ENCODE measurements at regions not wholly inside any gene's neighbourhood (a gene's known extent, or its start where the extent isn't known, plus 50 kb on each side); places are given as distances from the start of the nearest gene placed in this dataset.
"Not testable (repeated sequence)": the region's sequence is repeated elsewhere in the genome, so short reads cannot be mapped to it uniquely, and the experiment has no call there.

DNA sequence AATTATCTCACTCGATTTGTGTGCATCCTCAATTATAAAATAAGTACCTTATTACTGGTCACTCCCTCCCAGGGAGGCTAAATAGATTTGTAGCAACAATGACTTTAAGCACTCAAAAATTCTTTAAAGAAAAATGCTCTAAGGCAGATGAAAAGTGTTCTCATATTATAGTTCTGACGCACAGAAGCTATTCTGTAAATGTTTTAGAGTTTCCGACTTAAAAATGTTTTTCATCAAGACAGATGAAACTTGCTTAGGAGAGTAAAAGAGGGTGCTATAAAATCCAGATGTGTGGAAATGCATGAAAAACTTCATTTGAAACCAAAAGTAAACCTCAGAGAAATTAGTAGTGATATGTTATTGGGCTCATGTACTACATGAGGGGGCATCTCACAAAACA lies 398.4 kb upstream of the KCNMB2 start:
- CTCF ChIA-PET: no interaction called here
- Mint-ChIP-seq H3K4me3 (no peak overlapping the region), H3K27me3 (ENCODE audit: low read depth) (no peaks in the 10 kb centered on the region), H3K9me3 (ENCODE audit: insufficient read depth) (no peaks in the 10 kb centered on the region), H3K4me1 (ENCODE audit: low read depth) (no peaks in the 10 kb centered on the region), H3K27ac (no peak overlapping the region), H3K36me3 (ENCODE audit: low read depth) (no peaks in the 10 kb centered on the region)
- ATAC-seq: no peak
- POLR2A ChIA-PET: no interaction called here
- no peak for DNase-seq

- H3K36me3 Mint-ChIP-seq (ENCODE audit: low read depth): no peaks in the 10 kb centered on the region
- ATAC-seq (no peak), DNase-seq (no peak)
- H3K9me3 Mint-ChIP-seq (ENCODE audit: insufficient read depth): no peaks in the 10 kb centered on the region
- no peak overlapping the region for H3K27ac Mint-ChIP-seq
- POLR2A ChIA-PET: no interaction called here
- no peaks in the 10 kb centered on the region for H3K4me1 Mint-ChIP-seq (ENCODE audit: low read depth)
- no peak overlapping the region for H3K4me3 Mint-ChIP-seq
- CTCF ChIA-PET: no interaction called here
- no peaks in the 10 kb centered on the region for H3K27me3 Mint-ChIP-seq (ENCODE audit: low read depth)
Observed at GRCh38 chr3:178139116-178139515, 397.1 kb upstream of the KCNMB2 start.

- Mint-ChIP-seq H3K27ac (no peak overlapping the region), H3K4me1 (ENCODE audit: low read depth) (no peaks in the 10 kb centered on the region), H3K27me3 (ENCODE audit: low read depth) (no peaks in the 10 kb centered on the region), H3K36me3 (ENCODE audit: low read depth) (no peaks in the 10 kb centered on the region), H3K9me3 (ENCODE audit: insufficient read depth) (no peaks in the 10 kb centered on the region), H3K4me3 (no peak overlapping the region)
- ChIA-PET POLR2A (no interaction called here), CTCF (no interaction called here)
- ATAC-seq: no peak
- no peak for DNase-seq
Observed at GRCh38 chr3:178140531-178141304, 395.5 kb upstream of the KCNMB2 start.

GRCh38 chr3:178141305-178141684 lies 394.9 kb upstream of the KCNMB2 start:
- H3K36me3 Mint-ChIP-seq (ENCODE audit: low read depth); H3K9me3 Mint-ChIP-seq (ENCODE audit: insufficient read depth); H3K4me1 Mint-ChIP-seq (ENCODE audit: low read depth); CTCF ChIA-PET; DNase-seq; H3K27ac Mint-ChIP-seq; ATAC-seq; H3K4me3 Mint-ChIP-seq; H3K27me3 Mint-ChIP-seq (ENCODE audit: low read depth); POLR2A ChIA-PET: not testable (repeated sequence)

GRCh38 chr3:178146406-178146831 lies 389.8 kb upstream of the KCNMB2 start:
- Mint-ChIP-seq H3K27me3 (ENCODE audit: low read depth) (no peaks in the 10 kb centered on the region), H3K27ac (no peak overlapping the region), H3K4me3 (no peak overlapping the region), H3K9me3 (ENCODE audit: insufficient read depth) (no peaks in the 10 kb centered on the region), H3K36me3 (ENCODE audit: low read depth) (no peaks in the 10 kb centered on the region), H3K4me1 (ENCODE audit: low read depth) (no peaks in the 10 kb centered on the region)
- CTCF ChIA-PET: no interaction called here
- ATAC-seq (no peak), DNase-seq (no peak)
- POLR2A ChIA-PET: no interaction called here

GRCh38 chr3:178147001-178147400 lies 389.2 kb upstream of the KCNMB2 start:
- no peaks in the 10 kb centered on the region for H3K36me3 Mint-ChIP-seq (ENCODE audit: low read depth)
- no peak overlapping the region for H3K4me3 Mint-ChIP-seq
- POLR2A ChIA-PET: no interaction called here
- DNase-seq (no peak), ATAC-seq (no peak)
- no peaks in the 10 kb centered on the region for H3K4me1 Mint-ChIP-seq (ENCODE audit: low read depth)
- CTCF ChIA-PET: no interaction called here
- H3K27me3 Mint-ChIP-seq (ENCODE audit: low read depth): no peaks in the 10 kb centered on the region
- no peak overlapping the region for H3K27ac Mint-ChIP-seq
- no peaks in the 10 kb centered on the region for H3K9me3 Mint-ChIP-seq (ENCODE audit: insufficient read depth)

- ChIA-PET CTCF (interaction anchor here (0.6 to 1.1 kb wide), 2 partner anchors 67 to 127 kb away, joined by 3 read pairs; no protein-coding TSS in a partner anchor), POLR2A (no interaction called here)
- H3K4me1 Mint-ChIP-seq (ENCODE audit: low read depth): no peaks in the 10 kb centered on the region
- no peak for ATAC-seq
- H3K4me3 Mint-ChIP-seq: no peak overlapping the region
- H3K36me3 Mint-ChIP-seq (ENCODE audit: low read depth): no peaks in the 10 kb centered on the region
- H3K9me3 Mint-ChIP-seq (ENCODE audit: insufficient read depth): no peaks in the 10 kb centered on the region
- no peaks in the 10 kb centered on the region for H3K27me3 Mint-ChIP-seq (ENCODE audit: low read depth)
- H3K27ac Mint-ChIP-seq: no peak overlapping the region
- DNase-seq: no peak
Observed at GRCh38 chr3:178152031-178152806, 384.0 kb upstream of the KCNMB2 start.

- DNase-seq (no peak), ATAC-seq (no peak)
- ChIA-PET POLR2A (interaction anchor here (0.6 kb wide), 1 partner anchor 954 kb away, joined by 3 read pairs; no protein-coding TSS in a partner anchor), CTCF (interaction anchor here (1.1 kb wide), 1 partner anchor 68 kb away, joined by 3 read pairs; no protein-coding TSS in a partner anchor)
- H3K4me3 Mint-ChIP-seq: no peak overlapping the region
- H3K27ac Mint-ChIP-seq: no peak overlapping the region
- no peaks in the 10 kb centered on the region for H3K27me3 Mint-ChIP-seq (ENCODE audit: low read depth)
- no peaks in the 10 kb centered on the region for H3K4me1 Mint-ChIP-seq (ENCODE audit: low read depth)
- no peaks in the 10 kb centered on the region for H3K9me3 Mint-ChIP-seq (ENCODE audit: insufficient read depth)
- H3K36me3 Mint-ChIP-seq (ENCODE audit: low read depth): no peaks in the 10 kb centered on the region
Observed at GRCh38 chr3:178152988-178153387, 383.2 kb upstream of the KCNMB2 start.

DNA sequence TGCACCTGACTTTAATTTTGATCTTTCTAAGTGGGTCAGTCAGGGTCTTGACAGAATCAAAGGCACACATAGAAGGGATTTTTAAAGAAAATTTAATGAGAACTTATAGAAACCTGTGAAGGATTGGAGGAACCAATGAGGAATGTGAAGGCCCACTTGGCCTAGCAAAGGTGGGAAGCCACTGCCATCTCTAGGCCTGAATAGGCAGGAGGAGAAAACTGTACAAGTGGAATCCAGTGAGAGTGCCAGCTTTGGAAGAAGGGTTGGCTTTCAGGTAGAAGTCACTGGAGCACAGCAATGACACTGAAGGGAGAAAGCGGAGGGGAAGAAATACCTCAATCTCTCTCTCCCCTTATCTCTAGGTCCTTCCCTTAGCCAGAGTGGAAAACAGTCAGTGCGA lies 380.7 kb upstream of the KCNMB2 start:
- ChIA-PET POLR2A (no interaction called here), CTCF (no interaction called here)
- no peaks in the 10 kb centered on the region for H3K27me3 Mint-ChIP-seq (ENCODE audit: low read depth)
- H3K4me3 Mint-ChIP-seq: no peak overlapping the region
- H3K4me1 Mint-ChIP-seq (ENCODE audit: low read depth): no peaks in the 10 kb centered on the region
- DNase-seq: no peak
- H3K27ac Mint-ChIP-seq: no peak overlapping the region
- H3K36me3 Mint-ChIP-seq (ENCODE audit: low read depth): no peaks in the 10 kb centered on the region
- no peaks in the 10 kb centered on the region for H3K9me3 Mint-ChIP-seq (ENCODE audit: insufficient read depth)
- no peak for ATAC-seq

DNA sequence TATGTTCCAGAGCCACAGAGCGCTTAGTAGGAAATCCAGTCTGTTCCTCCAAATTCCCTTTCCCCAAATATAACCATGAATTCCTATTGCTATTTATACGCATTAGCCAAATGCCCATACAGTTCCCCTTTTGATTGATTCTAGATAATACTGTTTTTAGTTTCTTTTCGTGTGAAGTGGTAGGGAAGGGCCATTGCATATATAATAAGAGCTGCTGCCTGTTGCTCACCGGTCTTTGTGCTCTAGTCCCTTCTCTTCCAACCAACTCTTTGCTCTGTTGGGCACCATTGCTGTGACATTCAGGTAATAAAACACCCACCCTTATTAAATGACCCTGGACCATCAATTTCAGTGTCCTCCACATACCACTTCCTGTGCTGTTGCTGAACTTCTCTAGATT lies 379.9 kb upstream of the KCNMB2 start:
- DNase-seq (no peak), ATAC-seq (no peak)
- POLR2A ChIA-PET: no interaction called here
- CTCF ChIA-PET: no interaction called here
- H3K4me1 Mint-ChIP-seq (ENCODE audit: low read depth): no peaks in the 10 kb centered on the region
- H3K9me3 Mint-ChIP-seq (ENCODE audit: insufficient read depth): no peaks in the 10 kb centered on the region
- no peaks in the 10 kb centered on the region for H3K36me3 Mint-ChIP-seq (ENCODE audit: low read depth)
- no peak overlapping the region for H3K27ac Mint-ChIP-seq
- H3K27me3 Mint-ChIP-seq (ENCODE audit: low read depth): no peaks in the 10 kb centered on the region
- H3K4me3 Mint-ChIP-seq: no peak overlapping the region

- DNase-seq (no peak), ATAC-seq (no peak)
- H3K9me3 Mint-ChIP-seq (ENCODE audit: insufficient read depth): no peaks in the 10 kb centered on the region
- POLR2A ChIA-PET: no interaction called here
- no peaks in the 10 kb centered on the region for H3K27me3 Mint-ChIP-seq (ENCODE audit: low read depth)
- no peaks in the 10 kb centered on the region for H3K36me3 Mint-ChIP-seq (ENCODE audit: low read depth)
- CTCF ChIA-PET: no interaction called here
- H3K4me1 Mint-ChIP-seq (ENCODE audit: low read depth): no peaks in the 10 kb centered on the region
- H3K27ac Mint-ChIP-seq: no peak overlapping the region
- H3K4me3 Mint-ChIP-seq: no peak overlapping the region
Observed at GRCh38 chr3:178159691-178160220, 376.5 kb upstream of the KCNMB2 start.

DNA sequence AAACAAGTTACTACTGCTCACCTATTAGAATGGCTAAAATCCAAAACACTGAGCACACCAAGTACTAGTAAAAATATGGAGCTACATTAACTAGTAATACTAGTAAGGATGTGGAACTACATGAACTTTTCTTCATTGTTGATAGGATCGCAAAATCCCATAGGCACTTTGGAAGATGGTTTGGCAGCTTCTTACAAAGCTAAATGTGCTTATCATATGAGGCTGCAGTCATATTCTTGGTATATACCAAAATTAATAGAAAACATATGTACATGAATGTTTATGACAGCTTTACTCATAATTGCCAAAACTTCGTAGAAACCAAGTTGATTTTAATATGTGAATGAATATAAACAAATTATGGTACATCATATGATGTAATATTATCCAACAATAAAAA lies 366.8 kb upstream of the KCNMB2 start:
- POLR2A ChIA-PET: no interaction called here
- CTCF ChIA-PET: no interaction called here
- H3K27me3 Mint-ChIP-seq (ENCODE audit: low read depth): peaks cover 4% of the 10 kb centered on the region
- DNase-seq (no peak), ATAC-seq (no peak)
- H3K36me3 Mint-ChIP-seq (ENCODE audit: low read depth): no peaks in the 10 kb centered on the region
- no peaks in the 10 kb centered on the region for H3K9me3 Mint-ChIP-seq (ENCODE audit: insufficient read depth)
- H3K4me3 Mint-ChIP-seq: no peak overlapping the region
- no peaks in the 10 kb centered on the region for H3K4me1 Mint-ChIP-seq (ENCODE audit: low read depth)
- no peak overlapping the region for H3K27ac Mint-ChIP-seq
